Trophoblast cell (in vitro differentiated cells and primary cell): ENCODE measurements at regions not wholly inside any gene's neighbourhood (a gene's known extent, or its start where the extent isn't known, plus 50 kb on each side); places are given as distances from the start of the nearest gene placed in this dataset.

ENCODE experiments used
- DNase-seq, 2 donors: peaks; one replicate each; pipeline ENCODE4 v3.0.0-alpha.2; 2016
- H2AFZ ChIP-seq: 2 replicates; pipeline ENCODE4 v1.6.1; 2013; ENCODE audit warnings: low read length, moderate library complexity, mild to moderate bottlenecking; ENCODE audit not compliant: insufficient read depth, poor library complexity
- H2AK5ac ChIP-seq: 2 replicates; pipeline ENCODE4 v1.6.1; 2013; ENCODE audit warnings: mild to moderate bottlenecking, low read length
- H2BK120ac ChIP-seq: 2 replicates; pipeline ENCODE4 v1.6.1; 2013; ENCODE audit warnings: low read length, mild to moderate bottlenecking, moderate library complexity; ENCODE audit not compliant: insufficient read depth, poor library complexity
- H2BK12ac ChIP-seq: 2 replicates; pipeline ENCODE4 v1.6.1; 2013; ENCODE audit warnings: mild to moderate bottlenecking, low read length, moderate library complexity
- H2BK5ac ChIP-seq: 2 replicates; pipeline ENCODE4 v1.6.1; 2013; ENCODE audit warnings: low read length, low read depth, moderate library complexity, mild to moderate bottlenecking; ENCODE audit not compliant: poor library complexity
- H3K14ac ChIP-seq: 2 replicates; pipeline ENCODE4 v1.6.1; 2013; ENCODE audit warnings: mild to moderate bottlenecking, low read length
- H3K18ac ChIP-seq: 2 replicates; pipeline ENCODE4 v1.6.1; 2013; ENCODE audit warnings: mild to moderate bottlenecking, low read length
- H3K23ac ChIP-seq: 2 replicates; pipeline ENCODE4 v1.6.1; 2013; ENCODE audit warnings: low read length
- H3K27ac ChIP-seq: 2 replicates; pipeline ENCODE4 v1.5.1; 2013; ENCODE audit warnings: low read depth, mild to moderate bottlenecking, inconsistent platforms, low read length, moderate library complexity
- H3K27me3 ChIP-seq: 2 replicates; pipeline ENCODE4 v1.6.1; 2013; ENCODE audit warnings: inconsistent platforms, mild to moderate bottlenecking, low read length, moderate library complexity; ENCODE audit not compliant: insufficient read depth
- H3K36me3 ChIP-seq, 2 experiments: 1 replicate in 1 of 2; 2 replicates in 1 of 2; pipeline ENCODE4 v1.6.1; 2013; ENCODE audit warnings: low read length in 2 of 2, mild to moderate bottlenecking in 2 of 2, moderate library complexity in 1 of 2; ENCODE audit not compliant: insufficient read depth in 2 of 2, control insufficient read depth in 1 of 2
- H3K4ac ChIP-seq: 2 replicates; pipeline ENCODE4 v1.6.1; 2013; ENCODE audit warnings: low read depth, mild to moderate bottlenecking, low read length, moderate library complexity
- H3K4me1 ChIP-seq, 2 experiments: 1 replicate in 1 of 2; 2 replicates in 1 of 2; pipeline ENCODE4 v1.6.1; 2013; ENCODE audit warnings: low read length in 2 of 2, mild to moderate bottlenecking in 2 of 2, moderate library complexity in 1 of 2; ENCODE audit not compliant: insufficient read depth in 2 of 2, control insufficient read depth in 1 of 2
- H3K4me2 ChIP-seq: 2 replicates; pipeline ENCODE4 v1.6.1; 2013; ENCODE audit warnings: inconsistent platforms, mild to moderate bottlenecking, low read length, moderate library complexity
- H3K4me3 ChIP-seq: 2 replicates; pipeline ENCODE4 v1.5.1; 2013; ENCODE audit warnings: mild to moderate bottlenecking, low read depth, low read length, inconsistent platforms
- H3K79me1 ChIP-seq: one replicate; pipeline ENCODE4 v1.6.1; 2013; ENCODE audit warnings: low read length
- H3K79me2 ChIP-seq: 2 replicates; pipeline ENCODE4 v1.6.1; 2013; ENCODE audit warnings: low read length, mild to moderate bottlenecking; ENCODE audit not compliant: control insufficient read depth, insufficient read depth, poor library complexity
- H3K9ac ChIP-seq: 2 replicates; pipeline ENCODE4 v1.6.1; 2013; ENCODE audit warnings: mild to moderate bottlenecking, low read length
- H3K9me3 ChIP-seq: 2 replicates; pipeline ENCODE4 v1.6.1; 2013; ENCODE audit warnings: low read depth, mild to moderate bottlenecking, control low read depth, inconsistent platforms, low read length; ENCODE audit not compliant: insufficient read depth
- H4K12ac ChIP-seq: 2 replicates; pipeline ENCODE4 v1.6.1; 2013; ENCODE audit warnings: low read depth, mild to moderate bottlenecking, low read length, moderate library complexity
- H4K8ac ChIP-seq: 2 replicates; pipeline ENCODE4 v1.6.1; 2013; ENCODE audit warnings: low read depth, mild to moderate bottlenecking, low read length, moderate library complexity
- H4K91ac ChIP-seq: one replicate; pipeline ENCODE4 v1.6.1; 2013; ENCODE audit warnings: low read depth, mild to moderate bottlenecking, low read length, moderate library complexity
- WGBS: extraction: QIAGEN DNeasy Blood & Tissue Kit; methylation state at CpG from one replicate; pipeline ENCODE4 v1.1.7; 2013; ENCODE audit warnings: missing lambda C conversion rate; ENCODE audit not compliant: insufficient read length, insufficient coverage; ENCODE audit errors: extremely low coverage; 5-methylcytosine and 5-hydroxymethylcytosine counted together

DNA sequence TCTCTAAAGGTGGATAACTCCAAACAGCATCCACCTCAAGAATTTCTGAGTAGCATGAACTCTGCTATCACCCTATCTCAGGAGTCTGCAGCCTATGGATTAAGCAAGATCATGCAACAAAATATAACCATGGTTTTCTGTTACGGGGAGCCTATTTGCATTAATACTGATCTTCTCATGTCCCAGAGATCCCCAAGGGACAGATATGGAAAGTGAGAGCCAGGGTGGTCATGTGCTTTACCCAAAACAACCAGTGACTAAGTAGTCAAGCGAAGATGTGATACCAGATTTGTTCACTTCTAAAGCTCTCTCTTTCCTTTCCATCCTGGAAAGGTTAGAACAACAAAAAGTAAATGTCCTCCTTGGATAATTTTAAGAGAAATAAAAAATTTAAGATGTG, 125.1 kb downstream of the PRRX1 start:
- no peaks in the 10 kb centered on the region for H3K27me3 ChIP-seq
- H3K79me2 ChIP-seq, result no peaks in the 10 kb centered on the region
- H3K4me3 ChIP-seq, result no peak overlapping the region
- no peak overlapping the region for H2BK12ac ChIP-seq
- no CpG with 5 or more reads among the region's 2 CpGs for WGBS
- no peak overlapping the region for H3K14ac ChIP-seq
- no peaks in the 10 kb centered on the region for H3K36me3 ChIP-seq
- no peak overlapping the region for H4K91ac ChIP-seq
- H3K4me1 ChIP-seq, result no peaks in the 10 kb centered on the region
- H3K4me2 ChIP-seq, result no peak overlapping the region
- H3K27ac ChIP-seq, result no peak overlapping the region
- no peak overlapping the region for H2AFZ ChIP-seq
- no peak overlapping the region for H3K23ac ChIP-seq
- no peak overlapping the region for H2AK5ac ChIP-seq
- H2BK120ac ChIP-seq, result no peak overlapping the region
- DNase-seq, result no peak
- no peak overlapping the region for H4K12ac ChIP-seq
- H2BK5ac ChIP-seq, result no peak overlapping the region
- H3K18ac ChIP-seq, result no peak overlapping the region
- H3K4ac ChIP-seq, result no peak overlapping the region
- no peak overlapping the region for H3K9ac ChIP-seq
- no peaks in the 10 kb centered on the region for H3K79me1 ChIP-seq
- H3K9me3 ChIP-seq, result no peaks in the 10 kb centered on the region
- H4K8ac ChIP-seq, result no peak overlapping the region

DNA sequence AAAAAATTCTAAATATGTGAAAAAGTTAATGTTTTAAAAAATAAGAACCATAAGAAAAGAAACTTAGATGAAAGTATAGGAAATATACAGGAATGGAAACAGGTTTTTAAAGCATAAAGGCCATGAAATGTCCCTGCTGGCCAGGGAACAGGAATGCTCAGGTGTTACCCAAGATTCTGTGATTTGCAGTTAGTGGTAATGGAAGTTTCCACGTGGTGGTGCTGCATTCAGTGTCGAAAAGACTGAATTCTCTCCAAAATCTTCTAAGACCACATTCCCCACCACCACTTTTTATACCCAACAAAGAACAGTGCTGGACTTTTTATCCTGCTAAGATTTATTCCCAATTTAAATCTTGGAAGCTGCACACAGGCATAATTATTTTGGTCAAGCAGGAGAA, 126.2 kb downstream of the PRRX1 start:
- H3K27ac ChIP-seq, result no peak overlapping the region
- H3K4me2 ChIP-seq, result no peak overlapping the region
- WGBS, result no CpG with 5 or more reads among the region's 2 CpGs

DNA sequence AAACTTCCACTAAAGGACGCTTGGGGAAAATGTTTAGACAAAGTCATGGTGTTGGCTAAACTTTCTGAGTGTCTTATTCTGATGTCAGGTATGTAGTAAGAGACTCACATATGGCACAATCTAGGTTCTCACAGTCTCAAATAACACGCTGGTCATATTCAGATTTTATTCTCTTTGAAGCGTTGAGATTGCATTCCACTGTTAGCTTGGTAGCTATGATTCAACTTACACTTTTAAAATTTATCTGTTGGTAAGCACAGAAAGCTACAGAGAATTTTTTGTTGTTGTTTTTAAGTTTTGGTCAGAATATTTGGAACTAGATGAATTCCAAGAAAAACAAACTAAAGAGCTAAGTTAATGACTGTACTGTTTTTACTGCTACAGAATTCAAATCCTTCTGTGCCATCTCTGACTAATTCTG, 126.7 kb downstream of the PRRX1 start:
- DNase-seq, result no peak
- Histone ChIP-seq H3K79me2 (no peaks in the 10 kb centered on the region), H3K27ac (no peak overlapping the region), H2AFZ (no peak overlapping the region), H3K23ac (no peak overlapping the region), H4K12ac (no peak overlapping the region), H3K4me1 (no peaks in the 10 kb centered on the region), H3K14ac (no peak overlapping the region), H2BK12ac (no peak overlapping the region), H3K79me1 (no peaks in the 10 kb centered on the region), H3K4ac (no peak overlapping the region), H3K18ac (no peak overlapping the region), H2BK5ac (no peak overlapping the region), H2BK120ac (no peak overlapping the region), H3K4me3 (no peak overlapping the region), H3K9ac (no peak overlapping the region), H3K4me2 (no peak overlapping the region), H4K91ac (no peak overlapping the region), H3K36me3 (no peaks in the 10 kb centered on the region), H2AK5ac (no peak overlapping the region), H4K8ac (no peak overlapping the region), H3K27me3 (no peaks in the 10 kb centered on the region), H3K9me3 (no peaks in the 10 kb centered on the region)
- no CpG with 5 or more reads among the region's 3 CpGs for WGBS

More for the DNA sequence above, 126.2 kb downstream of the PRRX1 start:
- H4K12ac ChIP-seq, result no peak overlapping the region
- H3K79me1 ChIP-seq, result no peaks in the 10 kb centered on the region
- no peak overlapping the region for H3K23ac ChIP-seq
- H3K9ac ChIP-seq, result no peak overlapping the region
- no peaks in the 10 kb centered on the region for H3K9me3 ChIP-seq
- H2BK5ac ChIP-seq, result no peak overlapping the region
- H3K18ac ChIP-seq, result no peak overlapping the region
- no peak overlapping the region for H4K8ac ChIP-seq
- no peak overlapping the region for H2BK12ac ChIP-seq
- no peak for DNase-seq
- no peaks in the 10 kb centered on the region for H3K79me2 ChIP-seq
- no peak overlapping the region for H4K91ac ChIP-seq
- H2AK5ac ChIP-seq, result no peak overlapping the region
- H2BK120ac ChIP-seq, result no peak overlapping the region
- H3K36me3 ChIP-seq, result no peaks in the 10 kb centered on the region
- H3K27me3 ChIP-seq, result no peaks in the 10 kb centered on the region
- H3K4me1 ChIP-seq, result no peaks in the 10 kb centered on the region
- H3K4me3 ChIP-seq, result no peak overlapping the region
- no peak overlapping the region for H2AFZ ChIP-seq
- H3K14ac ChIP-seq, result no peak overlapping the region
- no peak overlapping the region for H3K4ac ChIP-seq

DNA sequence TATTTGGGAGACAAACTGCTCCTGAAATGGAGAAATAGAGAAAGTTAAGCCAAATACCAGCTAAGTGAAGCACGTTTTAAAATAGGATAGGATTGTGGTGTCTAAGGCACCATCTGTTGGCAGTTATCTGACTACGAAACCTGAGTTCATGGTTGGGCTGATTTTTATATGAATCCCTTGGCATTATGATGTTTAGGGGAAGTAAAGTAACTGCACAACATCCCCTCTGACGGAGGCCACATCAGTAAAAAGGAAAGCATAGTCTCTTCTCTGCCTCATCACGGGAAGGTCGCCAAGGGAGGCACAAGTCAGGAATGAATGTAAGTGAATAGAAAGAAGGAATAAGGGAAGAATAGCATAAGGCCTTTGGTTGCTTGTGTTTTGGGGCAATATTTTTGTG, 128.0 kb downstream of the PRRX1 start:
- Histone ChIP-seq H3K4me3 (no peak overlapping the region), H3K18ac (no peak overlapping the region), H2BK5ac (no peak overlapping the region), H2AK5ac (no peak overlapping the region), H3K4me2 (no peak overlapping the region), H4K91ac (no peak overlapping the region), H3K79me2 (no peaks in the 10 kb centered on the region), H3K27me3 (no peaks in the 10 kb centered on the region), H4K12ac (no peak overlapping the region), H3K14ac (no peak overlapping the region), H4K8ac (no peak overlapping the region), H2BK12ac (no peak overlapping the region), H3K9ac (no peak overlapping the region), H3K27ac (no peak overlapping the region), H3K4ac (no peak overlapping the region), H3K36me3 (no peaks in the 10 kb centered on the region), H3K4me1 (no peaks in the 10 kb centered on the region), H3K23ac (no peak overlapping the region), H3K9me3 (no peaks in the 10 kb centered on the region), H2AFZ (no peak overlapping the region), H2BK120ac (no peak overlapping the region), H3K79me1 (no peaks in the 10 kb centered on the region)
- WGBS, result no CpG with 5 or more reads among the region's 5 CpGs
- DNase-seq, result no peak
